GM12878 (cell line): ENCODE measurements at regions not wholly inside any gene's neighbourhood (a gene's known extent, or its start where the extent isn't known, plus 50 kb on each side); places are given as distances from the start of the nearest gene placed in this dataset.

ENCODE experiments used
- ATAC-seq: fragments of 200-7000 bp; cut with Tn5 transposase; 3 replicates; pipeline ENCODE4 v1.9.1; 2020; ENCODE audit warnings: mild to moderate bottlenecking, moderate library complexity
- BruUV-seq: library from RNA; stranded (reverse); fragments of 400-500 nt; replicated peaks from 2 replicates; lab custom pipeline; 2021; lab: Mats Ljungman, UMichigan
- CTCF ChIA-PET: fragments of 300-600 bp; sonication (Branson Sonifier 250); formaldehyde crosslinking; extraction: SDS; loops from one replicate; lab custom pipeline; 2021; ENCODE audit warnings: inconsistent platforms; lab: Yijun Ruan, JAX
- POLR2A ChIA-PET: fragments of 350-600 bp; formaldehyde crosslinking; extraction: SDS; loops from one replicate; lab custom pipeline; 2021; ENCODE audit warnings: inconsistent platforms; lab: Charles Lee
- RAD21 ChIA-PET: fragments of 300-600 bp; sonication (Branson Sonifier 250); formaldehyde crosslinking; loops from one replicate; lab custom pipeline; 2023; ENCODE audit warnings: antibody characterized with exemption; ENCODE audit not compliant: unreplicated experiment; lab: Charles Lee
- SMC1A ChIA-PET: fragments of 300-600 bp; sonication (Branson Sonifier 250); formaldehyde crosslinking; loops from one replicate; lab custom pipeline; 2023; ENCODE audit not compliant: unreplicated experiment, uncharacterized antibody; lab: Charles Lee
- DNase-seq: peaks from one replicate; pipeline ENCODE4 v3.0.0-alpha.2; 2011; ENCODE audit warnings: low read depth, low spot score
- FAIRE-seq: peaks from 3 replicates; lab custom pipeline; 2011; peaks lifted over from hg19 to GRCh38; lab: Jason Lieb, UNC
- H2AFZ ChIP-seq: 2 replicates; pipeline ENCODE4 v1.6.0; 2011; ENCODE audit warnings: low read depth, low read length, control low read depth; ENCODE audit not compliant: control insufficient read depth
- H3K27ac ChIP-seq: 2 replicates; pipeline ENCODE4 v1.5.1; 2011; ENCODE audit warnings: control low read depth; ENCODE audit not compliant: control insufficient read depth, insufficient read depth
- H3K27me3 ChIP-seq, 2 experiments: replicated peaks in 1 of 2; 2 replicates each; pipeline versions ENCODE4 v1.6.0 to v1.6.1; 2011; ENCODE audit warnings: low read length in 1 of 2; ENCODE audit not compliant: control insufficient read depth in 2 of 2, insufficient read depth in 2 of 2
- H3K36me3 ChIP-seq, 2 experiments: 2 replicates each; pipeline ENCODE4 v1.5.1; 2011; ENCODE audit warnings: low read length in 1 of 2; ENCODE audit not compliant: control insufficient read depth in 2 of 2, insufficient read depth in 2 of 2
- H3K4me1 ChIP-seq: 2 replicates; pipeline ENCODE4 v1.6.1; 2011; ENCODE audit warnings: mild to moderate bottlenecking, low read length, moderate library complexity, mixed read lengths; ENCODE audit not compliant: control insufficient read depth, insufficient read depth
- H3K4me2 ChIP-seq: 2 replicates; pipeline ENCODE4 v1.6.0; 2011; ENCODE audit warnings: control low read depth; ENCODE audit not compliant: control insufficient read depth, insufficient read depth
- H3K4me3 ChIP-seq: fragments of 200-600 bp; sonication (generic); 2 replicates; pipeline ENCODE4 v1.5.1; 2016
- H3K79me2 ChIP-seq: 2 replicates; pipeline ENCODE4 v1.6.0; 2011; ENCODE audit warnings: low read length; ENCODE audit not compliant: control insufficient read depth, insufficient read depth
- H3K9ac ChIP-seq: 2 replicates; pipeline ENCODE4 v1.8.0; 2011; ENCODE audit warnings: low read length, control low read depth, mixed read lengths; ENCODE audit not compliant: control insufficient read depth, insufficient read depth
- H3K9me3 ChIP-seq: replicated peaks from 3 replicates; pipeline ENCODE4 v1.5.1; 2011; ENCODE audit warnings: mild to moderate bottlenecking, low read length; ENCODE audit not compliant: control insufficient read depth, insufficient read depth
- H4K20me1 ChIP-seq: 2 replicates; pipeline ENCODE4 v1.6.0; 2011; ENCODE audit not compliant: control insufficient read depth, insufficient read depth
- CHD2 ChIP-seq: IDR thresholded peaks from 2 replicates; pipeline ENCODE4 v1.6.1; 2011; ENCODE audit warnings: low read depth, low read length, improper control_type of control experiment, borderline replicate concordance
- CHD4 ChIP-seq: fragments of 200-600 bp; sonication (generic); IDR thresholded peaks from 2 replicates; pipeline ENCODE4 v1.6.1; 2016; ENCODE audit warnings: mild to moderate bottlenecking
- IKZF1 ChIP-seq: fragments of 450-650 bp; conservative IDR thresholded peaks from 2 replicates; pipeline ENCODE4 v1.6.1; 2017; ENCODE audit warnings: antibody characterized with exemption, mild to moderate bottlenecking
- KLF5 ChIP-seq: fragments of 450-650 bp; IDR thresholded peaks from 2 replicates; pipeline ENCODE4 v1.6.1; 2014; ENCODE audit warnings: mild to moderate bottlenecking; ENCODE audit not compliant: partially characterized antibody
- MXI1 ChIP-seq: fragments of 150-350 bp; IDR thresholded peaks from 2 replicates; pipeline ENCODE4 v1.6.1; 2011; ENCODE audit warnings: low read depth, mild to moderate bottlenecking, inconsistent platforms, low read length, improper control_type of control experiment
- NBN ChIP-seq: fragments of 450-650 bp; IDR thresholded peaks from 2 replicates; pipeline ENCODE4 v1.6.1; 2016
- PAX8 ChIP-seq: fragments of 450-650 bp; IDR thresholded peaks from 2 replicates; pipeline ENCODE4 v1.6.1; 2017; ENCODE audit warnings: mild to moderate bottlenecking, moderate library complexity
- POLR2A ChIP-seq: IDR thresholded peaks from 2 replicates; pipeline ENCODE4 v1.6.1; 2011; ENCODE audit warnings: low read depth, mild to moderate bottlenecking, low read length
- RELA ChIP-seq: fragments of 450-650 bp; IDR thresholded peaks from 2 replicates; pipeline ENCODE4 v1.8.0; 2014; ENCODE audit warnings: borderline replicate concordance; ENCODE audit not compliant: partially characterized antibody
- RUNX3 ChIP-seq: IDR thresholded peaks from 2 replicates; pipeline ENCODE4 v1.6.1; 2012; ENCODE audit warnings: low read length, inconsistent platforms
- SREBF2 ChIP-seq: IDR thresholded peaks from 2 replicates; pipeline ENCODE4 v1.6.1; 2012; ENCODE audit warnings: mild to moderate bottlenecking, low read length
- TARDBP ChIP-seq: IDR thresholded peaks from 2 replicates; pipeline ENCODE4 v1.6.1; 2016; ENCODE audit warnings: borderline replicate concordance
- TCF3 ChIP-seq: IDR thresholded peaks from 2 replicates; pipeline ENCODE4 v1.6.1; 2012; ENCODE audit warnings: low read depth, mild to moderate bottlenecking, low read length, borderline replicate concordance; ENCODE audit not compliant: insufficient read depth
- ZBED1 ChIP-seq: IDR thresholded peaks from 2 replicates; pipeline ENCODE4 v1.6.1; 2016; ENCODE audit warnings: borderline replicate concordance
- ZZZ3 ChIP-seq: IDR thresholded peaks from 2 replicates; pipeline ENCODE4 v1.6.1; 2011; ENCODE audit warnings: low read depth; ENCODE audit not compliant: control insufficient read depth, insufficient read length
- WGBS: methylation state at CpG from one replicate; pipeline ENCODE4 v1.1.6; 2016; ENCODE audit warnings: low lambda C conversion rate; ENCODE audit not compliant: insufficient replicate concordance, insufficient coverage; ENCODE audit errors: missing lambda C conversion rate; 5-methylcytosine and 5-hydroxymethylcytosine counted together
- in situ Hi-C: fragments of 300-500 bp; cut with MboI; formaldehyde crosslinking; loops from 9 replicates; pipeline ENCODE4 v1.14.3; 2018; ENCODE audit warnings: mixed read lengths
- intact Hi-C: fragments of 100-400 bp; cut with micrococcal nuclease; formaldehyde crosslinking; loops from one replicate; pipeline ENCODE4 v1.14.2; 2022; ENCODE audit not compliant: unreplicated experiment
- TF ChIP-seq, protein P1 (sequence below): fragments of 450-650 bp; IDR thresholded peaks from 2 replicates; pipeline ENCODE4 v1.6.1; 2016; ENCODE audit warnings: mild to moderate bottlenecking, moderate library complexity, borderline replicate concordance
- TF ChIP-seq, protein P2 (sequence below): fragments of 450-650 bp; conservative IDR thresholded peaks from 2 replicates; pipeline ENCODE4 v1.6.1; 2017; ENCODE audit warnings: mild to moderate bottlenecking, moderate library complexity

DNA sequence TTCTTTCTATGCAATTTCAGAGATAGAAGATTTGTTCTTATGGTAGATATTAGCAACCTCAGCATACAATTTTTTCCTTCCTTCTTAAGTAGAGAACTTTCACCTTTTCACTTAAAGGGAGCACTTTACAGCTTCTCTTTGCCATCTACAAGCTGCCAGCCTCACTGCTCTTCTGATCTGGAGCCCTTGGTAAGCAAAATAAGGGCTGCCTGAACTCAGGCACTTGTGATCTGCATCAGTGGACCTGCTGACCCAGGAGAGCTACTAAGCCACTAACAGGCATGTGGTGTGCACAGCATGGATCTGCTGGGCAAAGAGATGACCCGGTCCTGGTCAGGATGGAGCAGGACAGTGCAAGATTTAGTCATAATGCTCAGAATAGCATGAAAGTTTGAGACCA lies 80.8 kb upstream of the SNTG2 start:
- intact Hi-C loops, result no loop called here
- Histone ChIP-seq H3K27me3 (no peaks in the 10 kb centered on the region; a peak in 1 of 4 replicates), H3K4me2 (no peak overlapping the region), H3K9ac (no peak overlapping the region), H3K27ac (no peak overlapping the region), H4K20me1 (no peaks in the 10 kb centered on the region), H3K36me3 (no peaks in the 10 kb centered on the region), H2AFZ (no peak overlapping the region), H3K9me3 (no peaks in the 10 kb centered on the region), H3K4me3 (no peak overlapping the region), H3K4me1 (no peaks in the 10 kb centered on the region), H3K79me2 (no peaks in the 10 kb centered on the region)
- no TSS peak for BruUV-seq
- CTCF ChIA-PET, result no interaction called here
- ATAC-seq (no peak), DNase-seq (no peak), FAIRE-seq (no peak)
- in situ Hi-C loops, result no loop called here
- SMC1A ChIA-PET, result no interaction called here
- 55% methylated on average over 1 of the region's 1 CpG for WGBS
- TF ChIP-seq PAX8, result no peak
- no peak for TF ChIP-seq IKZF1
- TF ChIP-seq, protein P1, sequence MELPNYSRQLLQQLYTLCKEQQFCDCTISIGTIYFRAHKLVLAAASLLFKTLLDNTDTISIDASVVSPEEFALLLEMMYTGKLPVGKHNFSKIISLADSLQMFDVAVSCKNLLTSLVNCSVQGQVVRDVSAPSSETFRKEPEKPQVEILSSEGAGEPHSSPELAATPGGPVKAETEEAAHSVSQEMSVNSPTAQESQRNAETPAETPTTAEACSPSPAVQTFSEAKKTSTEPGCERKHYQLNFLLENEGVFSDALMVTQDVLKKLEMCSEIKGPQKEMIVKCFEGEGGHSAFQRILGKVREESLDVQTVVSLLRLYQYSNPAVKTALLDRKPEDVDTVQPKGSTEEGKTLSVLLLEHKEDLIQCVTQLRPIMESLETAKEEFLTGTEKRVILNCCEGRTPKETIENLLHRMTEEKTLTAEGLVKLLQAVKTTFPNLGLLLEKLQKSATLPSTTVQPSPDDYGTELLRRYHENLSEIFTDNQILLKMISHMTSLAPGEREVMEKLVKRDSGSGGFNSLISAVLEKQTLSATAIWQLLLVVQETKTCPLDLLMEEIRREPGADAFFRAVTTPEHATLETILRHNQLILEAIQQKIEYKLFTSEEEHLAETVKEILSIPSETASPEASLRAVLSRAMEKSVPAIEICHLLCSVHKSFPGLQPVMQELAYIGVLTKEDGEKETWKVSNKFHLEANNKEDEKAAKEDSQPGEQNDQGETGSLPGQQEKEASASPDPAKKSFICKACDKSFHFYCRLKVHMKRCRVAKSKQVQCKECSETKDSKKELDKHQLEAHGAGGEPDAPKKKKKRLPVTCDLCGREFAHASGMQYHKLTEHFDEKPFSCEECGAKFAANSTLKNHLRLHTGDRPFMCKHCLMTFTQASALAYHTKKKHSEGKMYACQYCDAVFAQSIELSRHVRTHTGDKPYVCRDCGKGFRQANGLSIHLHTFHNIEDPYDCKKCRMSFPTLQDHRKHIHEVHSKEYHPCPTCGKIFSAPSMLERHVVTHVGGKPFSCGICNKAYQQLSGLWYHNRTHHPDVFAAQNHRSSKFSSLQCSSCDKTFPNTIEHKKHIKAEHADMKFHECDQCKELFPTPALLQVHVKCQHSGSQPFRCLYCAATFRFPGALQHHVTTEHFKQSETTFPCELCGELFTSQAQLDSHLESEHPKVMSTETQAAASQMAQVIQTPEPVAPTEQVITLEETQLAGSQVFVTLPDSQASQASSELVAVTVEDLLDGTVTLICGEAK, result no peak
- no peak for TF ChIP-seq KLF5
- TF ChIP-seq CHD2, result no peak
- TF ChIP-seq, protein P2, sequence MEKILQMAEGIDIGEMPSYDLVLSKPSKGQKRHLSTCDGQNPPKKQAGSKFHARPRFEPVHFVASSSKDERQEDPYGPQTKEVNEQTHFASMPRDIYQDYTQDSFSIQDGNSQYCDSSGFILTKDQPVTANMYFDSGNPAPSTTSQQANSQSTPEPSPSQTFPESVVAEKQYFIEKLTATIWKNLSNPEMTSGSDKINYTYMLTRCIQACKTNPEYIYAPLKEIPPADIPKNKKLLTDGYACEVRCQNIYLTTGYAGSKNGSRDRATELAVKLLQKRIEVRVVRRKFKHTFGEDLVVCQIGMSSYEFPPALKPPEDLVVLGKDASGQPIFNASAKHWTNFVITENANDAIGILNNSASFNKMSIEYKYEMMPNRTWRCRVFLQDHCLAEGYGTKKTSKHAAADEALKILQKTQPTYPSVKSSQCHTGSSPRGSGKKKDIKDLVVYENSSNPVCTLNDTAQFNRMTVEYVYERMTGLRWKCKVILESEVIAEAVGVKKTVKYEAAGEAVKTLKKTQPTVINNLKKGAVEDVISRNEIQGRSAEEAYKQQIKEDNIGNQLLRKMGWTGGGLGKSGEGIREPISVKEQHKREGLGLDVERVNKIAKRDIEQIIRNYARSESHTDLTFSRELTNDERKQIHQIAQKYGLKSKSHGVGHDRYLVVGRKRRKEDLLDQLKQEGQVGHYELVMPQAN, result no peak
- TF ChIP-seq RELA, result no peak
- no peak for TF ChIP-seq ZZZ3
- no peak for TF ChIP-seq RUNX3
- TF ChIP-seq POLR2A, result no peak
- no peak for TF ChIP-seq TCF3
- TF ChIP-seq MXI1, result no peak
- no peak for TF ChIP-seq NBN
- no peak for TF ChIP-seq TARDBP
- no peak for TF ChIP-seq ZBED1
- TF ChIP-seq SREBF2, result no peak
- no peak for TF ChIP-seq CHD4
- POLR2A ChIA-PET, result no interaction called here
- RAD21 ChIA-PET, result no interaction called here
